B cell (primary cell): ENCODE measurements at regions not wholly inside any gene's neighbourhood (a gene's known extent, or its start where the extent isn't known, plus 50 kb on each side); places are given as distances from the start of the nearest gene placed in this dataset.

Source experiments
- ATAC-seq: fragments of 200-7000 bp; cut with Tn5 transposase; one replicate; pipeline ENCODE4 v1.10.0; 2021; ENCODE audit warnings: low read depth, mild to moderate bottlenecking, moderate number of reproducible peaks, moderate library complexity
- CTCF ChIA-PET: fragments of 350-600 bp; sonication (Branson Sonifier 250); formaldehyde crosslinking; loops from one replicate; lab custom pipeline; 2021; ENCODE audit warnings: antibody characterized with exemption, inconsistent platforms; lab: Charles Lee
- POLR2A ChIA-PET: fragments of 350-600 bp; sonication (Branson Sonifier 250); formaldehyde crosslinking; loops from one replicate; lab custom pipeline; 2021; ENCODE audit warnings: antibody characterized with exemption; lab: Charles Lee
- DNase-seq: peaks from one replicate; pipeline ENCODE4 v3.0.0; 2013
- H2AFZ ChIP-seq: 2 replicates; pipeline ENCODE4 v1.6.1; 2012; ENCODE audit warnings: mild to moderate bottlenecking, low read depth, low read length; ENCODE audit not compliant: insufficient read depth, poor library complexity, severe bottlenecking
- H3K27ac ChIP-seq, 2 donors: 1 replicate in 1 of 2; 2 replicates in 1 of 2; pipeline ENCODE4 v1.5.1; 2012 to 2013; ENCODE audit warnings: low read length in 2 of 2, mild to moderate bottlenecking in 2 of 2, moderate library complexity in 1 of 2
- H3K27me3 ChIP-seq, 4 experiments: fragments of 200-600 bp in 1 of 4; sonication (generic) in 1 of 4; replicated peaks in 1 of 4; 1 replicate in 2 of 4; 2 replicates in 2 of 4; pipeline versions ENCODE4 v1.6.1 to v1.7.0; 2013 to 2016; ENCODE audit warnings: low read length in 3 of 4, mild to moderate bottlenecking in 2 of 4, mixed read lengths in 1 of 4, moderate library complexity in 1 of 4; ENCODE audit not compliant: insufficient read depth in 4 of 4, control insufficient read depth in 3 of 4; ENCODE audit errors: control extremely low read depth in 1 of 4
- H3K36me3 ChIP-seq, 2 experiments: replicated peaks in 1 of 2; 1 replicate in 1 of 2; 2 replicates in 1 of 2; pipeline versions ENCODE4 v1.6.1 to v1.7.1; 2013; ENCODE audit warnings: low read length in 1 of 2; ENCODE audit not compliant: insufficient read depth in 2 of 2, control insufficient read depth in 1 of 2; ENCODE audit errors: control extremely low read depth in 1 of 2, extremely low read depth in 1 of 2
- H3K4me1 ChIP-seq, 2 donors: fragments of 200-600 bp in 1 of 2; sonication (generic) in 1 of 2; 1 replicate in 1 of 2; 2 replicates in 1 of 2; pipeline versions ENCODE4 v1.5.1 to v1.6.1; 2013 to 2017; ENCODE audit warnings: low read length in 2 of 2; ENCODE audit not compliant: control insufficient read depth in 2 of 2, insufficient read depth in 2 of 2
- H3K4me2 ChIP-seq: replicated peaks from 2 replicates; pipeline ENCODE3; 2012; ENCODE audit warnings: mild to moderate bottlenecking, low read depth, low read length; ENCODE audit not compliant: poor library complexity, severe bottlenecking
- H3K4me3 ChIP-seq, 5 experiments: fragments of 200-600 bp in 1 of 5; sonication (generic) in 1 of 5; 1 replicate in 3 of 5; 2 replicates in 2 of 5; pipeline versions ENCODE4 v1.5.1 to v1.7.0; 2011 to 2016; ENCODE audit warnings: low read length in 4 of 5, mild to moderate bottlenecking in 4 of 5, low read depth in 2 of 5, control low read depth in 1 of 5, moderate library complexity in 1 of 5; ENCODE audit not compliant: insufficient read depth in 1 of 5; ENCODE audit errors: control extremely low read depth in 1 of 5, extremely low read depth in 1 of 5
- H3K79me2 ChIP-seq: fragments of 200-600 bp; sonication (generic); one replicate; pipeline ENCODE4 v1.6.0; 2016; ENCODE audit warnings: low read length; ENCODE audit not compliant: control insufficient read depth, insufficient read depth
- H3K9ac ChIP-seq: fragments of 200-600 bp; sonication (generic); 2 replicates; pipeline ENCODE4 v1.6.1; 2017; ENCODE audit warnings: mild to moderate bottlenecking, low read length, moderate library complexity
- H3K9me3 ChIP-seq, 3 donors: one replicate each; pipeline versions ENCODE4 v1.6.1 to v1.7.1; 2013; ENCODE audit warnings: low read length in 2 of 3; ENCODE audit not compliant: control insufficient read depth in 2 of 3, insufficient read depth in 1 of 3; ENCODE audit errors: control extremely low read depth in 1 of 3
- H4K20me1 ChIP-seq: 2 replicates; pipeline ENCODE4 v1.6.0; 2012; ENCODE audit warnings: mild to moderate bottlenecking, low read length; ENCODE audit not compliant: insufficient read depth, control insufficient read depth, poor library complexity, severe bottlenecking
- H3K27ac Mint-ChIP-seq: one replicate; pipeline ENCODE4 v1.8.0; 2021; ENCODE audit warnings: mixed read lengths
- H3K27me3 Mint-ChIP-seq: one replicate; pipeline ENCODE4 v1.8.0; 2021; ENCODE audit warnings: mixed read lengths
- H3K4me1 Mint-ChIP-seq: one replicate; pipeline ENCODE4 v1.8.0; 2021; ENCODE audit warnings: mixed read lengths
- H3K4me3 Mint-ChIP-seq: one replicate; pipeline ENCODE4 v1.8.0; 2021; ENCODE audit warnings: mixed read lengths
- H3K9me3 Mint-ChIP-seq: one replicate; pipeline ENCODE4 v1.8.0; 2022; ENCODE audit warnings: mixed read lengths; ENCODE audit not compliant: insufficient read depth
- CTCF ChIP-seq: fragments of 200-600 bp; IDR thresholded peaks from one replicate; pipeline ENCODE4 v1.8.0; 2022; ENCODE audit warnings: antibody characterized with exemption, mild to moderate bottlenecking
- EZH2 ChIP-seq: IDR thresholded peaks from 2 replicates; pipeline ENCODE4 v1.6.1; 2012; ENCODE audit warnings: borderline replicate concordance, low read depth, mild to moderate bottlenecking, moderate library complexity, low read length; ENCODE audit not compliant: insufficient read depth, poor library complexity, severe bottlenecking
- WGBS: methylation state at CpG from one replicate; pipeline ENCODE4 v1.1.5; 2013; ENCODE audit warnings: missing lambda C conversion rate; ENCODE audit not compliant: insufficient coverage; 5-methylcytosine and 5-hydroxymethylcytosine counted together
- intact Hi-C: fragments of 100-400 bp; cut with micrococcal nuclease; formaldehyde crosslinking; loops from one replicate; pipeline ENCODE4 v1.10.0; 2022

DNA sequence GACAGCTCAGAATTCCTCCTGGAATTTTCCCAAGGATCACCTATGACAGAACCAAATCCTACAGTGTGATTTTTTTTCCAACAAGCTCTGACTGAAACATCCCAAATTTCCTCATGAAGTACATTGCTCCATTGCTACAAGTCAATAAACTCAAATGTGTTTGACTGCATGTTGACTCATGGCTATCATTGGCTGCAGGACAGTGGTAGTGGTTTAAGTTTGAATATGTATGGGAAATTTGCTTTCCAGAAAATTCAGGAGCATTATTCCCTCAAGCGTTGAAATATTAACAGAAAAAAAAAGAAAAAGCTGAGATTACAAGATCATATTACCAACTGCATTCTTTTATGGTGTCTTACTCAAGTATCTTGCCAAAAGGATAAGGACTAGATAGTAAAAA lies 402.8 kb upstream of the DSEL start:
- Histone ChIP-seq H3K27ac (no peak overlapping the region), H3K79me2 (no peaks in the 10 kb centered on the region), H4K20me1 (no peaks in the 10 kb centered on the region), H3K4me1 (no peaks in the 10 kb centered on the region), H3K27me3 (no peaks in the 10 kb centered on the region), H2AFZ (no peak overlapping the region), H3K4me3 (no peak overlapping the region), H3K9me3 (no peaks in the 10 kb centered on the region), H3K4me2 (no peak overlapping the region), H3K9ac (no peak overlapping the region), H3K36me3 (no peaks in the 10 kb centered on the region)
- ChIA-PET POLR2A (no interaction called here), CTCF (no interaction called here)
- no CpG with 5 or more reads among the region's 1 CpG for WGBS
- intact Hi-C loops, result no loop called here
- Mint-ChIP-seq H3K9me3 (no peaks in the 10 kb centered on the region), H3K4me3 (no peak overlapping the region), H3K27me3 (no peaks in the 10 kb centered on the region), H3K27ac (no peak overlapping the region), H3K4me1 (no peaks in the 10 kb centered on the region)
- TF ChIP-seq EZH2 (no peak), CTCF (no peak)
- ATAC-seq, result no peak
- DNase-seq, result no peak

DNA sequence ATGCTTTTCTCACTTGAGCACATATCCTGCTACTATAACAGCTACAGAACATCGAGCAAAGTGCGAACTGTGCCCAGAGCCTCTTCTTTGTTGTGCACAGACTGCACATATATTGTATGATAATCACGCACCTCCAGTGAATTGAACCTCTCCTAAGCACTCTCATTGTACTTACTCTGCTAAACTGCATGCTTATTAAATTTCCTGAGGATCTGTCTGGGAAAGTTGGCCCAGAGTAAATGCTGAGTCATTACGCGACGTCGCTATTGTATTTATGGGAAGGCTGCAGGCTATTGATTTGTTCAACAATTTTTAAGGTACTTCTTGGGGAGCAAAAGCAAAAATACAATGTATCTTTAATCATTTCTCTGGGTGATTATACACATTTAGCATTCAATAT lies 399.6 kb upstream of the DSEL start:
- Histone ChIP-seq H3K27ac (no peak overlapping the region), H3K27me3 (no peaks in the 10 kb centered on the region), H3K9ac (no peak overlapping the region), H3K4me2 (no peak overlapping the region), H4K20me1 (no peaks in the 10 kb centered on the region), H2AFZ (no peak overlapping the region), H3K4me3 (no peak overlapping the region), H3K4me1 (no peaks in the 10 kb centered on the region), H3K9me3 (no peaks in the 10 kb centered on the region), H3K36me3 (no peaks in the 10 kb centered on the region), H3K79me2 (no peaks in the 10 kb centered on the region)
- H3K4me3 Mint-ChIP-seq, result no peak overlapping the region
- 100% methylated on average over 1 of the region's 7 CpGs for WGBS
- no peaks in the 10 kb centered on the region for H3K9me3 Mint-ChIP-seq
- no peak for DNase-seq
- no peaks in the 10 kb centered on the region for H3K4me1 Mint-ChIP-seq
- intact Hi-C loops, result no loop called here
- H3K27ac Mint-ChIP-seq, result no peak overlapping the region
- ChIA-PET CTCF (no interaction called here), POLR2A (no interaction called here)
- H3K27me3 Mint-ChIP-seq, result no peaks in the 10 kb centered on the region
- no peak for TF ChIP-seq CTCF
- no peak for TF ChIP-seq EZH2
- ATAC-seq, result no peak
